Caco-2 (cell line): ENCODE measurements at regions not wholly inside any gene's neighbourhood (a gene's known extent, or its start where the extent isn't known, plus 50 kb on each side); places are given as distances from the start of the nearest gene placed in this dataset.

Experiments used
- BruUV-seq: library from RNA; stranded (reverse); fragments of 400-500 nt; replicated peaks from 2 replicates; lab custom pipeline; 2021; lab: Mats Ljungman, UMichigan
- CTCF ChIA-PET: fragments of 300-600 bp; sonication (Branson Sonifier 250); formaldehyde crosslinking; loops from one replicate; lab custom pipeline; 2022; ENCODE audit warnings: antibody characterized with exemption; lab: Charles Lee
- POLR2A ChIA-PET: fragments of 300-600 bp; sonication (Branson Sonifier 250); formaldehyde crosslinking; loops from one replicate; lab custom pipeline; 2022; ENCODE audit warnings: antibody characterized with exemption; lab: Charles Lee
- DNase-seq, 2 experiments: peaks; one replicate each; pipeline versions ENCODE4 v3.0.0 to v3.0.0-alpha.2; 2020 to 2022
- H3K27me3 ChIP-seq: replicated peaks from 2 replicates; pipeline ENCODE4 v1.6.0; 2011; ENCODE audit warnings: low read length; ENCODE audit not compliant: control insufficient read depth, insufficient read depth
- H3K36me3 ChIP-seq: 2 replicates; pipeline ENCODE4 v1.5.1; 2011; ENCODE audit warnings: low read length; ENCODE audit not compliant: control insufficient read depth, insufficient read depth
- H3K4me1 ChIP-seq: fragments of 250-450 bp; sonication (Bioruptor Pico); 2 replicates; pipeline ENCODE4 v1.5.1; 2020; ENCODE audit warnings: mild to moderate bottlenecking
- H3K4me3 ChIP-seq: 2 replicates; pipeline ENCODE4 v1.5.1; 2011; ENCODE audit warnings: low read depth, mild to moderate bottlenecking, control low read depth, low read length
- H3K9me3 ChIP-seq: fragments of 250-450 bp; sonication (Bioruptor Pico); 2 replicates; pipeline ENCODE4 v1.5.1; 2020; ENCODE audit warnings: mild to moderate bottlenecking, moderate library complexity
- H3K27ac Mint-ChIP-seq: one replicate; pipeline ENCODE4 v1.8.0; 2022; ENCODE audit warnings: mixed read lengths; ENCODE audit not compliant: unreplicated experiment
- H3K27me3 Mint-ChIP-seq: one replicate; pipeline ENCODE4 v1.8.0; 2022; ENCODE audit warnings: mixed read lengths; ENCODE audit not compliant: insufficient read depth, unreplicated experiment
- H3K36me3 Mint-ChIP-seq: one replicate; pipeline ENCODE4 v1.8.0; 2022; ENCODE audit warnings: mild to moderate bottlenecking, mixed read lengths; ENCODE audit not compliant: insufficient read depth, unreplicated experiment
- H3K4me1 Mint-ChIP-seq: one replicate; pipeline ENCODE4 v1.8.0; 2022; ENCODE audit warnings: low read depth, mixed read lengths; ENCODE audit not compliant: unreplicated experiment
- H3K4me3 Mint-ChIP-seq: one replicate; pipeline ENCODE4 v1.8.0; 2022; ENCODE audit warnings: mild to moderate bottlenecking, moderate library complexity, mixed read lengths; ENCODE audit not compliant: unreplicated experiment
- H3K9me3 Mint-ChIP-seq: one replicate; pipeline ENCODE4 v1.8.0; 2022; ENCODE audit warnings: mixed read lengths; ENCODE audit not compliant: unreplicated experiment
- CTCF ChIP-seq, 2 experiments: fragments of 200-600 bp in 1 of 2; IDR thresholded peaks; 1 replicate in 1 of 2; 2 replicates in 1 of 2; pipeline versions ENCODE4 v1.5.1 to v1.8.0; 2011 to 2022; ENCODE audit warnings: antibody characterized with exemption in 1 of 2, control low read depth in 1 of 2, inconsistent platforms in 1 of 2, low read depth in 1 of 2, low read length in 1 of 2, mild to moderate bottlenecking in 1 of 2, moderate library complexity in 1 of 2; ENCODE audit not compliant: insufficient read depth in 1 of 2, severe bottlenecking in 1 of 2, unreplicated experiment in 1 of 2
- intact Hi-C: fragments of 100-400 bp; cut with micrococcal nuclease; formaldehyde crosslinking; loops from one replicate; pipeline ENCODE4 v1.10.0; 2022; ENCODE audit not compliant: unreplicated experiment

GRCh38 chr16:51761001-51761400, 609.9 kb upstream of the SALL1 start:
- no peak for TF ChIP-seq CTCF (IDR thresholded peaks at IDR 0.05; ENCODE audit: insufficient read depth in 1 of 2, low read depth in 1 of 2, low read length in 1 of 2, severe bottlenecking in 1 of 2, unreplicated experiment in 1 of 2)
- peaks cover under 1% of the 10 kb centered on the region for H3K4me1 Mint-ChIP-seq
- POLR2A ChIA-PET, result no interaction called here
- H3K36me3 ChIP-seq, result no peaks in the 10 kb centered on the region
- no peak overlapping the region for H3K4me3 ChIP-seq
- no peaks in the 10 kb centered on the region for H3K27me3 ChIP-seq
- H3K9me3 Mint-ChIP-seq, result no peaks in the 10 kb centered on the region
- no peak overlapping the region for H3K4me3 Mint-ChIP-seq
- no peaks in the 10 kb centered on the region for H3K9me3 ChIP-seq
- CTCF ChIA-PET, result no interaction called here
- BruUV-seq, result no TSS peak
- intact Hi-C loops, result no loop called here
- H3K27me3 Mint-ChIP-seq, result peaks cover 17% of the 10 kb centered on the region
- no peak overlapping the region for H3K27ac Mint-ChIP-seq
- H3K36me3 Mint-ChIP-seq, result no peaks in the 10 kb centered on the region
- H3K4me1 ChIP-seq, result no peaks in the 10 kb centered on the region
- DNase-seq, result no peak

- H3K4me1 ChIP-seq, result no peaks in the 10 kb centered on the region
- POLR2A ChIA-PET, result no interaction called here
- Mint-ChIP-seq H3K4me1 (no peaks in the 10 kb centered on the region), H3K27ac (no peak overlapping the region), H3K4me3 (no peak overlapping the region), H3K27me3 (peaks cover 18% of the 10 kb centered on the region), H3K36me3 (no peaks in the 10 kb centered on the region), H3K9me3 (no peaks in the 10 kb centered on the region)
- no TSS peak for BruUV-seq
- H3K27me3 ChIP-seq, result no peaks in the 10 kb centered on the region
- CTCF ChIA-PET, result no interaction called here
- TF ChIP-seq CTCF (IDR thresholded peaks at IDR 0.05; ENCODE audit: insufficient read depth in 1 of 2, low read depth in 1 of 2, low read length in 1 of 2, severe bottlenecking in 1 of 2, unreplicated experiment in 1 of 2), result no peak
- H3K9me3 ChIP-seq, result no peaks in the 10 kb centered on the region
- no peaks in the 10 kb centered on the region for H3K36me3 ChIP-seq
- no peak overlapping the region for H3K4me3 ChIP-seq
- no peak for DNase-seq
- intact Hi-C loops, result no loop called here
Observed at GRCh38 chr16:51759999-51760398, 608.9 kb upstream of the SALL1 start.

- intact Hi-C loops, result no loop called here
- Mint-ChIP-seq H3K4me3 (no peak overlapping the region), H3K4me1 (no peaks in the 10 kb centered on the region), H3K27me3 (peaks cover 22% of the 10 kb centered on the region), H3K36me3 (no peaks in the 10 kb centered on the region), H3K9me3 (no peaks in the 10 kb centered on the region), H3K27ac (no peak overlapping the region)
- ChIA-PET CTCF (no interaction called here), POLR2A (no interaction called here)
- no TSS peak for BruUV-seq
- Histone ChIP-seq H3K36me3 (no peaks in the 10 kb centered on the region), H3K9me3 (no peaks in the 10 kb centered on the region), H3K4me3 (no peak overlapping the region), H3K4me1 (no peaks in the 10 kb centered on the region), H3K27me3 (no peaks in the 10 kb centered on the region)
- TF ChIP-seq CTCF (IDR thresholded peaks at IDR 0.05; ENCODE audit: insufficient read depth in 1 of 2, low read depth in 1 of 2, low read length in 1 of 2, severe bottlenecking in 1 of 2, unreplicated experiment in 1 of 2), result no peak
- no peak for DNase-seq
Observed at GRCh38 chr16:51759329-51759728, 608.3 kb upstream of the SALL1 start.
